HCT116 (cell line): ENCODE measurements at regions not wholly inside any gene's neighbourhood (a gene's known extent, or its start where the extent isn't known, plus 50 kb on each side); places are given as distances from the start of the nearest gene placed in this dataset.
"Not testable (repeated sequence)": the region's sequence is repeated elsewhere in the genome, so short reads cannot be mapped to it uniquely, and the experiment has no call there.

Experiments used
- ATAC-seq: fragments of 200-7000 bp; cut with Tn5 transposase; 2 replicates; pipeline ENCODE4 v1.9.1; 2020; ENCODE audit warnings: mild to moderate bottlenecking, moderate library complexity
- BruUV-seq: library from RNA; stranded (reverse); fragments of 400-500 nt; replicated peaks from 2 replicates; lab custom pipeline; 2021; lab: Mats Ljungman, UMichigan
- CTCF ChIA-PET: fragments of 300-600 bp; sonication (Branson Sonifier 250); formaldehyde crosslinking; loops from one replicate; lab custom pipeline; 2021; ENCODE audit warnings: antibody characterized with exemption; lab: Charles Lee
- POLR2A ChIA-PET: fragments of 300-600, 350-600 bp; sonication (Branson Sonifier 250); formaldehyde crosslinking; loops from one replicate; lab custom pipeline; 2021; ENCODE audit warnings: antibody characterized with exemption; lab: Charles Lee
- RAD21 ChIA-PET, 2 experiments: fragments of 300-600 bp; sonication (Branson Sonifier 250); formaldehyde crosslinking; loops; one replicate each; lab custom pipeline; 2023; ENCODE audit warnings: low total read pairs in 2 of 2; ENCODE audit not compliant: uncharacterized antibody in 2 of 2, unreplicated experiment in 2 of 2, low non-redundant PET in 1 of 2; lab: Charles Lee
- DNase-seq: peaks from one replicate; pipeline ENCODE4 v3.0.0-alpha.2; 2010; ENCODE audit warnings: low read depth, low spot score
- H2AFZ ChIP-seq: fragments of 200-600 bp; shearing (Covaris generic), sonication (generic); 2 replicates; pipeline ENCODE4 v1.6.1; 2017; ENCODE audit warnings: low read depth, mixed run types, mixed read lengths, antibody characterized with exemption, low read length; ENCODE audit not compliant: poor library complexity, severe bottlenecking
- H3K27ac ChIP-seq: 2 replicates; pipeline ENCODE4 v1.5.1; 2012; ENCODE audit warnings: low read depth, low read length
- H3K27me3 ChIP-seq: fragments of 200-600 bp; sonication (generic); 2 replicates; pipeline ENCODE4 v1.6.1; 2016; ENCODE audit warnings: mixed run types, low read length, mixed read lengths; ENCODE audit not compliant: insufficient read depth
- H3K36me3 ChIP-seq, 2 experiments: fragments of 200-500 bp in 1 of 2; fragments of 200-600 bp in 1 of 2; sonication (Bioruptor generic) in 1 of 2; sonication (generic) in 1 of 2; 2 replicates each; pipeline versions ENCODE4 v1.5.1 to v1.6.1; 2014 to 2016; ENCODE audit warnings: low read length in 2 of 2, inconsistent platforms in 1 of 2, mixed read lengths in 1 of 2, mixed run types in 1 of 2; ENCODE audit not compliant: insufficient read depth in 2 of 2, control insufficient read depth in 1 of 2
- H3K4me1 ChIP-seq, 2 experiments: fragments of 200-600 bp in 1 of 2; sonication (generic) in 1 of 2; 2 replicates each; pipeline versions ENCODE4 v1.5.1 to v1.6.1; 2012 to 2017; ENCODE audit warnings: low read length in 2 of 2, inconsistent platforms in 1 of 2, mild to moderate bottlenecking in 1 of 2, mixed read lengths in 1 of 2, mixed run types in 1 of 2, moderate library complexity in 1 of 2; ENCODE audit not compliant: insufficient read depth in 2 of 2, control insufficient read depth in 1 of 2
- H3K4me2 ChIP-seq: fragments of 200-600 bp; sonication (generic); 2 replicates; pipeline ENCODE4 v1.6.1; 2017; ENCODE audit warnings: mixed run types, low read length, mixed read lengths
- H3K4me3 ChIP-seq, 2 experiments: fragments of 200-600 bp in 1 of 2; sonication (generic) in 1 of 2; replicated peaks in 1 of 2; 2 replicates each; pipeline ENCODE4 v1.5.1; 2011 to 2016; ENCODE audit warnings: low read length in 2 of 2, control low read depth in 1 of 2, low read depth in 1 of 2, mild to moderate bottlenecking in 1 of 2, mixed read lengths in 1 of 2, mixed run types in 1 of 2
- H3K79me2 ChIP-seq: fragments of 200-600 bp; sonication (generic); 2 replicates; pipeline ENCODE4 v1.6.1; 2017; ENCODE audit warnings: mild to moderate bottlenecking, mixed run types, low read length, moderate library complexity, mixed read lengths; ENCODE audit not compliant: insufficient read depth
- H3K9ac ChIP-seq: fragments of 200-600 bp; sonication (generic); 2 replicates; pipeline ENCODE4 v1.6.1; 2016; ENCODE audit warnings: low read length, mixed read lengths
- H3K9me2 ChIP-seq: fragments of 200-600 bp; sonication (generic), shearing (Covaris generic); 2 replicates; pipeline ENCODE4 v1.6.1; 2017; ENCODE audit warnings: mixed run types, mild to moderate bottlenecking, moderate library complexity; ENCODE audit not compliant: insufficient read depth
- H3K9me3 ChIP-seq, 2 experiments: fragments of 200-500 bp in 1 of 2; fragments of 200-600 bp in 1 of 2; sonication (Bioruptor generic) in 1 of 2; sonication (generic) in 1 of 2; 2 replicates each; pipeline ENCODE4 v1.6.1; 2014 to 2017; ENCODE audit warnings: low read length in 2 of 2, mixed read lengths in 2 of 2, inconsistent platforms in 1 of 2, low read depth in 1 of 2, mild to moderate bottlenecking in 1 of 2, mixed run types in 1 of 2, moderate library complexity in 1 of 2; ENCODE audit not compliant: control insufficient read depth in 1 of 2, insufficient read depth in 1 of 2
- H4K20me1 ChIP-seq: fragments of 200-600 bp; sonication (generic), shearing (Covaris generic); 2 replicates; pipeline ENCODE4 v1.6.1; 2017; ENCODE audit warnings: mixed run types, mild to moderate bottlenecking, moderate library complexity; ENCODE audit not compliant: insufficient read depth
- ATF3 ChIP-seq: IDR thresholded peaks from 2 replicates; pipeline ENCODE4 v1.6.1; 2012
- EGR1 ChIP-seq: IDR thresholded peaks from 2 replicates; pipeline ENCODE4 v1.6.1; 2012; ENCODE audit warnings: low read depth
- ELF1 ChIP-seq: IDR thresholded peaks from 2 replicates; pipeline ENCODE4 v1.6.1; 2012; ENCODE audit warnings: low read depth, borderline replicate concordance
- FOSL1 ChIP-seq: IDR thresholded peaks from 2 replicates; pipeline ENCODE4 v1.6.1; 2012; ENCODE audit warnings: low read depth
- JUND ChIP-seq: IDR thresholded peaks from 2 replicates; pipeline ENCODE4 v1.6.1; 2012
- MAX ChIP-seq: IDR thresholded peaks from 2 replicates; pipeline ENCODE4 v1.6.1; 2012
- POLR2AphosphoS5 ChIP-seq: IDR thresholded peaks from 2 replicates; pipeline ENCODE4 v1.6.1; 2011; ENCODE audit warnings: mild to moderate bottlenecking, low read depth, low read length, moderate library complexity
- REST ChIP-seq: IDR thresholded peaks from 2 replicates; pipeline ENCODE4 v1.6.1; 2012; ENCODE audit warnings: low read depth
- SIN3A ChIP-seq: IDR thresholded peaks from 2 replicates; pipeline ENCODE4 v1.6.1; 2012; ENCODE audit warnings: low read depth
- ZFX ChIP-seq: fragments of 450-650 bp; IDR thresholded peaks from 2 replicates; pipeline ENCODE4 v1.6.1; 2017
- ZNF274 ChIP-seq: fragments of 200-500 bp; sonication (Bioruptor generic); IDR thresholded peaks from 2 replicates; pipeline ENCODE4 v1.6.1; 2014; ENCODE audit warnings: mild to moderate bottlenecking, low read depth, low read length, inconsistent platforms
- intact Hi-C: fragments of 100-400 bp; cut with micrococcal nuclease; formaldehyde crosslinking; loops from 2 replicates; pipeline ENCODE4 v1.10.0; 2022

- no TSS peak for BruUV-seq
- POLR2A ChIA-PET: no interaction called here
- H3K79me2 ChIP-seq: no peaks in the 10 kb centered on the region
These were observed 239.3 kb downstream of the KCNK2 start for GRCh38 chr1:215321802-215322201.

GRCh38 chr1:215323992-215324391 lies 241.5 kb downstream of the KCNK2 start:
- DNase-seq, H3K36me3 ChIP-seq, intact Hi-C loops, POLR2A ChIA-PET, BruUV-seq, H3K27ac ChIP-seq, H4K20me1 ChIP-seq, H3K9ac ChIP-seq, H3K9me2 ChIP-seq, H3K4me1 ChIP-seq, H3K79me2 ChIP-seq, H3K4me2 ChIP-seq, ATAC-seq, CTCF ChIA-PET, H3K27me3 ChIP-seq, H3K9me3 ChIP-seq, H2AFZ ChIP-seq, H3K4me3 ChIP-seq, RAD21 ChIA-PET: not testable (repeated sequence)

More at GRCh38 chr1:215321802-215322201, 239.3 kb downstream of the KCNK2 start:
- Histone ChIP-seq H3K4me3 (no peak overlapping the region), H4K20me1 (no peaks in the 10 kb centered on the region), H3K4me1 (no peaks in the 10 kb centered on the region), H3K4me2 (no peak overlapping the region), H3K36me3 (no peaks in the 10 kb centered on the region), H3K9ac (no peak overlapping the region), H2AFZ (no peak overlapping the region), H3K9me2 (no peaks in the 10 kb centered on the region), H3K9me3 (no peaks in the 10 kb centered on the region), H3K27ac (no peak overlapping the region), H3K27me3 (no peaks in the 10 kb centered on the region)
- CTCF ChIA-PET: no interaction called here
- TF ChIP-seq SIN3A (no peak), ZFX (no peak)
- RAD21 ChIA-PET: no interaction called here
- ATAC-seq: no peak
- no peak for DNase-seq
- intact Hi-C loops: no loop called here

GRCh38 chr1:215330426-215330825 lies 236.7 kb upstream of the KCTD3 start:
- Histone ChIP-seq H2AFZ (no peak overlapping the region), H3K27ac (no peak overlapping the region), H3K27me3 (no peaks in the 10 kb centered on the region), H3K9ac (no peak overlapping the region), H3K4me1 (no peaks in the 10 kb centered on the region), H3K79me2 (no peaks in the 10 kb centered on the region), H3K9me3 (no peaks in the 10 kb centered on the region), H4K20me1 (no peaks in the 10 kb centered on the region), H3K36me3 (no peaks in the 10 kb centered on the region), H3K9me2 (no peaks in the 10 kb centered on the region), H3K4me2 (no peak overlapping the region), H3K4me3 (no peak overlapping the region)
- ChIA-PET POLR2A (no interaction called here), RAD21 (no interaction called here), CTCF (no interaction called here)
- TF ChIP-seq ELF1 (no peak), SIN3A (no peak), REST (no peak), ATF3 (no peak), FOSL1 (no peak), ZFX (no peak), MAX (no peak), EGR1 (no peak), ZNF274 (no peak), POLR2AphosphoS5 (no peak), JUND (no peak)
- ATAC-seq (no peak), DNase-seq (no peak)
- BruUV-seq: no TSS peak
- intact Hi-C loops: no loop called here
